GM21360 (cell line): ENCODE measurements at regions not wholly inside any gene's neighbourhood (a gene's known extent, or its start where the extent isn't known, plus 50 kb on each side); places are given as distances from the start of the nearest gene placed in this dataset.
"Not testable (repeated sequence)": the region's sequence is repeated elsewhere in the genome, so short reads cannot be mapped to it uniquely, and the experiment has no call there.

Experiments used
- ATAC-seq: cut with Tn5 transposase; IDR thresholded peaks from one replicate; pipeline ENCODE4 v1.9.1; 2021; ENCODE audit warnings: mild to moderate bottlenecking, moderate library complexity; ENCODE audit not compliant: unreplicated experiment

DNA sequence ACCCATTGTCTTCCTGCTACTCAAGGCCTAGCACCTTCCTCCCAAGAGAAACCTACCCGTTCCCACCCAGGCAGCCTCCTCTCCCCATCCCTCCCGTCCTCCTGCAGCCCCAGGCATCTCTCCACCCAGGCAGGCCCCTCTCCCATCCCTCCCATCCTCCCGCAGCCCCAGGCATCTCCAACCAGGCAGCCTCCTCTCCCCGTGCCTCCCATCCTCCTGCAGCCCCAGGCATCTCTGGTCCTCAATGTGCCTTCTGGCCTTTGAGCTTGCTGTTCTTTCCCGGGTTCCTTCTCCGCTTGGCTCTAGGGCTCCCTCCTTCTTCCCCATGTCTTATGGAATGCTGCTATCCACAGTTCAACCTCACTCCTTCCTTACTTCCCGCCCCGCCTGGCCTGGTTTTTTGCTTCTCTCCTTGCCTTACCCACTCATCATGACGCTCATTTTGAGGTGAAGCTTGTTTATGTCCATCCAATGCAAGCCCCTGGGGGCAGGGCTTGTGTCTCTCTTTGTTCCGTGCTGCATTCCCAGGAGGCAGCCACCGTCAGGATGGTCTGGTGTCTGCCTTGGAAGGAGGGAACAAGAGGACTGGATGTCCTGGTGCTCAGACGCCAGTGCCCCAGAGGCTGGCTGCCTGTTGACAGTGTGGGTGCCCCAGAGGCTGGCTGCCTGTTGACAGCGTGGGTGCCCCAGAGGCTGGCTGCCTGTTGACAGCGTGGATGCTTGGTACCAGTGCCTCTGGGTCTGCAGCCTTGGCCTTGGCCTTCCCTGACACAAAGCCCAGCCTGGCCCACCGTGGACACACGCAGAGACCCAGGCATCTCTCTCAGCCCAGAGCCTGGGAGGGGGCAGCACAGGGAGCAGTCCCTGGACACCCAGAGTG lies 815.7 kb downstream of the BRD1 start:
- no peak for ATAC-seq

DNA sequence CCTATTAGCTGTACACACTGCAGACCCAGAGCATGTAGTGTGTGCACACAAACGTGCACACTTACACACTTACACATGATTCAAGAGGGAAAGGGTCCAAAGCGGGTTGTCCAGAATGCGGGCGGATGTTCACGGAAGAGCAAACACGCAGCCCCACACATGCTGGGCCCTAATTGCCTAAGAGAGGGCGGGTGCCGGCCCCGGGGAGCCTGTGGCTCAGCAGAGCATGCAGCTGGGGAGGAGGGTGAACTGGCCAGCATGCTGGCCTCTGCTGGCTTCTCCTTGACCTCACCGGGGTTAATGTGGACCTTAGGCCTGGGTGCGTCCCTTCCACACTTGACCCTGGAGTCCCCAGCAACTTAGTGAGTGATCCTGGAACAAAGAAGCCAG lies 816.3 kb downstream of the BRD1 start:
- ATAC-seq, result no peak

DNA sequence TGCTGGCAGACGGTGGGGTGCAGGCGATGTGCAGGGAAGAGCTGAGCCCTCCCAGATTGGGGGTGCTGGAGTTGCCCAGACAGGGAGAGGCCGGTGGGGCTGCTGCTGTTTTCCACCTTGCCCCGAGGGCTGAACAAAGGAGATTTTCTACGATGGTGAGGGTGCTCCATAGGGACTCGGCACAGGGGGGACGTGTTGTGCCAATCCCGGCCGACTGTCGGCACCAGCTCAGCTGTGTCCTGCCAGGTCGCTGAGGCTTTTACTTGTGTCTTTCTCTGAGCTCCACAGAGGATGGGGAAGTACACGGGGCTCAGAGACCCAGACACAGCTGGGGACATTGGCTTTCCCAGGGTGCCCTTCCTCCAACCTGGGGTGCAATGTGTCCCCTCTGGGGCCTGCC lies 816.8 kb downstream of the BRD1 start:
- no peak for ATAC-seq

DNA sequence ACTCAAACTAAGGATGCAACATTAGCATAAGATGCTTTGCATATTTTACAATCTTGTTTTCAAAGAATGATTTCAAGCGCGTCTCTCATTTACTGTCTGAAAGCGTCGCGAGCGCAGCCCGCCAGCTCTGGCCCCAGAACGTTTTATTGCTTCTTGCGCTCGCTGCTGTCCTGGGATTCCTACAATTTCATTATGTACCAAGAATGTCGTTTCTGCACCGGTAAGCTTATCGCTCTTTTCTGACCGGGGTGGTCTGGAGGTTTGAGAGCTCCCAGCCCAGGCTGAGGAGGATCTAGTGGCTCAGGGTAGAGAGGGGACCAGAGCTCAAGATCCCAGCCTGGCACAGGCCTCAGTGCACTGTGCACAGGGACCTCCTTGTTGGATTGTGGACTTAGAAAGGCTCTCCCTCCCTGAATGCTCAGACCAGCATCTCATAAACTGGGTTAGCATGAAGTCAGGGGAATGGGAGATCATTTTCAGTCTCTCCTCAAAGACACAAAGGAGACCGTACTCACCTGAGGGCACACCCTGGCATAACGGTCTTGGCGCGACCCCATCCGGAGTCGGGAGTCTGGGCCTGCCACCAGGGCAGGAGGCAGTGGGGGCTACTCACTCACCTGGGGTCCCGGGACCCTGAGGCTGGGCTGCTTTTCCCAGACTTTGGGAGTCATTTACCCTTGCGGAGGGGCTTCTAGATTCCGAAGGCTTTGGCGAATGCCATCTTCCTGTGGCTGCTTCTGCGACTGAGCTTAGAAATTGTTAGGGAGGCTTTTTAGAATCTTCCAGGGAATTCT lies 817.4 kb downstream of the BRD1 start:
- no peak for ATAC-seq

DNA sequence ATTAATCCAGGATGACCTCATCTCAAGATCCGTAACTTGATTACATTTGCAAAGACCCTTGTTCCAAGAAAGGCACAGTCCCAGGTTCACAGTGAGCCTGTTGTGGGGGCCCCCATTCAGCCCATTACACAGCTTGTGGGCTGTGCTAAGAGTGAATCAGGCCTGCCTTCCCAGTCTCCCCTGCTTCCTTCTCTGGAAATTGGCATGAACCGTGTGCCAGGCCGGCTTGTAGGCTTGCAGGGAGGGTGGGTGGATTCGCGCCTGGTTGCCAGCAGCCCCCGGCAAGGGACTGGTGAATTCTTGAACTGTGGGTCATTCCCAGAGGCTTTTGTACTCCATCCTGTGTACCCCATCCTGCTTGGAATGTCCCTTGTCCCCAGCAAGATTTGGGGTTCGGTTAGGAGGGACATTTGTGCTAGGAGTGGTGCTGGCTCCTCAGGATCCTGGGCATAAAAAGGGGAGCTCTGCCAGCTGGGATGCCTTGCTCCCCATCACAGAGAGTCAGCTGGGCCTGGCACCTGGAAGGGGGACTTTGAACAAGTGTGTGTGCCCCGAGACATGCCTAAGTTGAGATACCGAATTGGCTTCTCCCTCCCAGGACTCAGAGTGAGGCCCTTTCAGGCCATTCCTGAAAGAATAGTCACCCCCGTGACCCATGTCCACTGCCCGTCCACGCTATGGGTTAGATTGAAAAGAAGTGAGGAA lies 818.2 kb downstream of the BRD1 start:
- ATAC-seq, result no peak

DNA sequence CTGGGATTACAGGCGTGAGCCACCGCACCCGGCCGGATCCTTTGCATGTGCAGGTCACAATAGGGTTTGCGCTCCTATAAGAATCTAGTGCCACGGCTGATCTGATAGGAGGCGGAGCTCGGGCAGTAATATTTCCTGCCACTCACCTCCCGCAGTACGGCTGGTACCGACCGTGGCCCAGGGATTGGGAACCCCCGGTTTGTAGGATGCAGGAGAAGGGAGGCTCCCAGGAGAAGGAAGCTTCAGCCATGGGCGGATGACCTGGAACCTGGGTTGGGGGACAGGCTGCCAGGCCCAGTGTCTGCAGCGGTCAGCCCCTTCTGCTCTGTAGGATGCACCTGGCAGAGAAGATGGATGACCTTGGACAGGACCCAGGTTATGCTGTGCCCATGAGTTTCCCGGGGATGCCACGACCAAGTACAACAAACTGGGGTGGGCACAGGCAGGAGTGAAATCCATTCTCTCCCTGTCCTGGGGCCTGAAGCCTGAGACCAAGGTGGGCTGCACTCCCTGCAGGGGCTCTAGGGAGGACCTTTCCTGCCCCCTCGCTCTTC lies 818.9 kb downstream of the BRD1 start:
- ATAC-seq, result no peak

DNA sequence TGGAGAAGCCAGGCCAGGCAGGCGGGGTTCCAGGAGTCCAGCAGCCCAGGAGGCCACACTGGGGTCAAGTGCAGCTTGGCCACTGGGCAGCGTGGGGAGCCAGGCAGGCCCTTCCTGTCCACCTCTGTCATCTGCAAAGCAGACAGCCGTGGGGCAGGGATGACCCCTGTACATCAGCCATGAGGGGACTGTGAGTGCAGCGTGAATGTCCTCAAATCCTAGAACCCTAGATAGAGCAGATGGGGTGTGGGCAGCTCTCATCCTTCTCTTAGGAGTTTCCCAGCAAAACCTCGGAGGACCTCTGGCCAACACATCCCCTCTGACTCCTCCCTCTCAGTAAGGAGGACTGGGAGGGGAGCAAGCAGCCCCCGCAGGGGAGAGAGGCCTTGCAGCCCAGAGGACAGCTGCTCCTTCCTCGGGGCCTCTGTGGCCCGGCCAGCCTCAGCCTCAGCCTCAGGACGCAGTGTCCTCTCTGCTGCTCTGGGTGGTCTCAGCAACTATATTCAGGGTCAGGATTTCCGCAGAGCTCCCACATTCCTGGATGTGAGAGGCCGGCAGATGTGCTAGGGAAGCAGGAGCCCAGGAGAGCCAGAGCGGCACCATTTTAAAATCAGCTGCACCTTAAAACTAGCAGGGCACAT lies 820.5 kb downstream of the BRD1 start:
- no peak for ATAC-seq

DNA sequence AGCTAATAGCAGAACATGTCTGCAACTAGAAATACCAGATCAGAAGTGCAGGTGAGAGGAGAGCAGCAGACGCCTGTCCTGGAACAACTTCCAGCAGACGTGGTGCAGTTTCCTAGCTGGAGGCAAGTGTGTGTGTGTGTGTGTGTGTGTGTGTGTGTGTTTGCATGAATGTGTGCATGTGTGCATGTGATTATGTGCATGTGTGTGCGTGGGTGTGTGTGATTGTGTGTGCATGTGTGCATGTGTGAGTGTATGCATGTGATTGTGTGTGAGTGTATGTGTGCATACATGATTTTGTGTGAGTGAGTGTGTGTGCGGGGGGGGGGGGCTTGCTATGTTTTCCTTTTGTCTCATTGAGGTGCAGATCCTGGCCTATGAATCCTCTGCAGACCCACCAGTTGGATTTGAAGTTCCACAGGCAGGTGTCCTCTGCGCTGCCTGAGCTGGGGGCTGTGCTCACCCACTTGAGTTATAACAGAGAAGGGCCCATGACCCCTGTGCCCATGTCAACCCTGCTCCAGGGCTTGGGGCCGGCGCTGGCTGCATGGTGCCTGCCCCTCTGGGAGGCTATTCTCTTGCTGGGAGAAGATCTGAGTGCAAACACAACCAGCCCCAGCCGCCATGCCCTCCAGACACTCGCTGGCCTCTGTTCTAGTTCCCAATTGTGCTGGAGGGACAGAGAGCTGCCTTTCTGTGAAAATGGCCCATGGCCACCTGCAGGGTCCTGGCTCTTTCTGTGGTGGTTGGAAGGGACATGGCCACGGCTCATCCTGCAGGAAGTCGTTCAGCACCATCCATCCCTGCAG lies 821.3 kb downstream of the BRD1 start:
- no peak for ATAC-seq

DNA sequence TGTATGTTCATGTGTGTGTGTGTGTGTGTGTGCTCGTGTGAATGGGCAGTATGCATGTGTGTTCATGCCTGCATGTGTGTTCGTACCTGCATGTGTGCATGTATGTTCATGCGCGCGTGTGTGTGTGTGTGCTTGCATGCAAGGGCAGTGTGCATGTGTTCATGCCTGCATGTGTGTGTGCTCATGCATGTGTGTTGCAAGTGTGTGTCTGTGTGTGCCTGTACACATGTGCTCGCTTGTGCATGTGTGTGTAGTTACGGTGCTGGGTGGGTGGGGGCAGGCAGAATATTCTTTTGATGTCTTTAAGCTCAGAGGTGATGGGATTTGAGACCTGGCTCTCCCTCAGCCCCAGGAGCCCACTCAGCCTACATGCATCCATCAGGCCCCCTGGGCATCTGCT lies 822.1 kb downstream of the BRD1 start:
- no peak for ATAC-seq

DNA sequence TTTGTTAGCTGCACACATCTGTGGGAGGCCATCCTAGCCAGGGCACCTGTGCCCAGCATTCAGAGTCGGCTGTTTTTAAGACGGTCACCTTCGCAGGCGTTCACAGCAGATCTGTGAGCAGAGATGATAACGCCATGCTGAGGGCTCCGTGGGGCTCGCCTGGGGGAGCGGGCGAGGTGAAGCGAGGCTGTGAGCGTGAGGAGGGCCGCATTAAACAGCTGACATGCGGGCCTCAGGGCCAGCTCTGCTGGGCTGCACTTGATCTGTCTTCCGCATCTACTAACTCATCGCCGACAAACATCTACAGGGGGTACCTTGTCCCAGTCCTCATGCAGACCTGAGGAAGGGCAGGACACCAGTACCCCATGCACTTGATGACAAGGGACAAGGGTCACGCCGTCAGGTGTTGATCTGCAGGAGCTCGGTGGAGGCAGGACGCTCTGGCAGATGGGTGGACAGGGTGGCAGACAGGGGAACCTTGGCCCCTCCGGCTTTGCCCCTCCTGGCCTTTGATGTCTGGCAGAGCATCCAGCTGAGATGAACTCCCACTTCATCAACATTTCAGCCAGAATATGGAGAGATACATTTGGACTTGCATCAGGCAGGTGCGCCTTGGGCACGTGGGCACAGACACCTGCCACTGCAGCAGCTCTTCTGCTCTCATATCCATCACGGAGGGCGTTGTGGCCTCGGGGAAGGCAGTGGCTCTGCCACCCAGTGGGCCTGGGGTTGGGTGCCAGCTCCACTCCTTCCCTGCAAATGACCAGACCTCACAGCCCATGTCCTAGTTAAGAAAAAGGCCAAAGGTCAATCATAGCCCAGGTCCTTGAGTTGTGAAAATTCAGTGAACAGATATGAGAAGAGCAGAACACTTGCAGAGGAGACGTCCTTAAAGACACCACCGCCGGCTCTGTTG lies 822.9 kb downstream of the BRD1 start:
- ATAC-seq, result no peak

DNA sequence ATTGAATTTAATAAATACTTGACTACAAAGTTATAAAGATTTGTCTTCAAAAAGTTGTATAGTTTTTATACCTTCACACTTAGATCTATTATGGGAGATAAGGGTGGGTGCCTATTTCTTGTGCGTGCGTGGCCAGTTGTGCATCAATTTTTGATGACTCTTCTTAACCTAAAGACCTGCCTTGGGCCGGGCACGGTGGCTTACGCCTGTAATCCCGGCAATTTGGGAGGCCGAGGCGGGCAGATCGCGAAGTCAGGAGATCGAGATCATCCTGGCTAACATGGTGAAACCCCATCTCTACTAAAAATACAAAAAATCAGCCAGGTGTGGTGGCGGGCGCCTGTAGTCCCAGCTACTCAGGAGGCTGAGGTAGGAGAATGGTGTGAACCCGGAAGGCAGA lies 830.1 kb downstream of the BRD1 start:
- ATAC-seq, result not testable (repeated sequence)

DNA sequence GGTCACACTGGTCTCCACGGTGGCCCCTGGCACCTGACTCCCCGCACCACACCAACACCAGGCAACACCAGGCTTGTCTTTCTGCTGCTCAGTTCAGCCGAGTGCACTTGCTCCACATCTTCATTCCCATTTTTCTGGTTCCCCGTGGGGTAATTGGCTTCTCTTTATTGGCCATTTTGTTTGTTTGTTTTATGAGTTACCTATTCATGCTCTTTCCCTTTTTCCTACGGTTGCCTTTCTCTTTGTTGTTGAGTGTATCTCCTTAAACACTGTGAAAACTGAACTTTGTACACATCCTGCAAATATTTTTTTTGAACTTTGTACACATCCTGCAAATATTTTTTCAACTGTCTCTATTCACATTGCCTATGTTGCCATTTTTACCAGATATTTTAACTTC lies 834.0 kb downstream of the BRD1 start:
- ATAC-seq, result no peak

DNA sequence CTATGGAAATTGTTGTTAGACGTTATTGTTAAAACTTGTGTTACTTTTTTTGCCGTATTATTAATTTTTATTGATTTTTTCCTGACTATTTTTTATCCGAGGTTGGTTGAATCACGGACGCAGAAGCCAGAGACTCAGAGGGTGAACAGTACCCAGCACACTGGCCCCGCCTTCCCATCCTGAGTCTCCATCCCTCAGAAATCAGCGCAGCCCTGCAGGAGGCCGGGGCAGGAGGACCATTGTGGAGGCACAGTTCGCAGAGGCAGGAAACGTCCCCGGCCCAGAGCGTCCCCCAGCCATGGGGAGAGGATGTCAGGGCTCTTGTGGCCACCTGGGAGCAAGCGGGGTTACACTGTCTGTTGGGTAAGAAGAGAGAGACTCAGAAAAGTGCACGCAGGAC lies 843.0 kb downstream of the BRD1 start:
- no peak for ATAC-seq

DNA sequence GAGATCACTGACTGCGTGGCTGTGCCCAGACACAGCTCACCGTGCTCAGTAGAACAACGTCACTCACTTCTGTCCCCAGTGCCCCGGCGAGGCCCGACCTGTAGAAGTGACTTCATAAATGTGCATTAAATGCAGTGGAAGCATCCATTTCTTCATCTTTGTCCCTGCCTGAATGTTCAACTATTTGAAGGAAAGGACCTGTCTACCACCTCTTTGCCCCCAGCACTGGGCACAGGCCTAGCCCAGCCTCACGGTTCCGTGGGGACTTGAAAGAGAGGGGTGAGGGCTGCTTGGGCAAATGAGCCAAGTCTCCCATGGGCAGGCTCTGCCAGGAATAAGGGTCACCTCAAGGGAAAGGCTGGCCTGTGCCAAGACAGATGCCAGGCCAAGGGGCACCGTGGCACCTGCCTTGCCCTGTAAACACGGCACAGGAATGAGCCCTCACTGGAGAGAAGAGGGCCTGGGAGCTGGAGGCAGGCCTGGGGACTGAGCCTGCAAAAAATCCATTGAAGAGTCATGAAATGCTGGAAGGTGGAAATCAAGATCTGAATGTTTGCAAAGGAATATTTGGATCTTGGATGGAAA lies 845.3 kb downstream of the BRD1 start:
- ATAC-seq, result no peak

DNA sequence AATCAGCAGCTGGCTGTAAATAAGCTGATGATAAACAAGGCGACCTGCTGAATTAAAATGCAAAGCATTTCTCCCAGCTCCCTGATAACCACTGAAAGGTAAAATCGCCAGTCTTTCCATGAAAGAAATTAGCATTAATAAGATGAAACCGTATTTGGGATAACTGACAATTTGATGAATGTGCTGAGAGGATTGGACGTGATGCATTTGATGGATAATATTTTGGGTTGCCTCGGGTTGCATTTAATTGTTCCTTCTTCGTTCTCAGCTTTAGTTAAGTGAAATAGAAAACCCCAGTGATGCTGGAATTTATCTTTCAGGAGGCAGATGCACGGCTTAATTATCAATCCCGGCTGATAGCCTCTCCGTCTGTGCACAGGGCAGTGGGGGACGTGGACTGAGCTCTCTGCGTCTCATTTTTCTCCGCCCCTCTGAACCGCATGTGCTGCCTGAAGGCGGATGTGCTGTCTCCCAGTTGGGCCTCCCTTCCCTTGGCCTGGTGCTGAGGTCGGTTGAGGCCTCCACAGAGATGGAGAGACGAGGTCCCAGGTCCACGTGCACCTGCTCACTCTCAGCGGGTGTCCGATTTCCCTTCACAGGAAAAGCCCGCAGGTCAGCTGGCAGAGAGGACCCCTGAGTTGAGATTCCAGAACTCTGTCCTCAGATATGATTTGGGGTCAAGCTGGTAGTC lies 846.2 kb downstream of the BRD1 start:
- ATAC-seq, result no peak

DNA sequence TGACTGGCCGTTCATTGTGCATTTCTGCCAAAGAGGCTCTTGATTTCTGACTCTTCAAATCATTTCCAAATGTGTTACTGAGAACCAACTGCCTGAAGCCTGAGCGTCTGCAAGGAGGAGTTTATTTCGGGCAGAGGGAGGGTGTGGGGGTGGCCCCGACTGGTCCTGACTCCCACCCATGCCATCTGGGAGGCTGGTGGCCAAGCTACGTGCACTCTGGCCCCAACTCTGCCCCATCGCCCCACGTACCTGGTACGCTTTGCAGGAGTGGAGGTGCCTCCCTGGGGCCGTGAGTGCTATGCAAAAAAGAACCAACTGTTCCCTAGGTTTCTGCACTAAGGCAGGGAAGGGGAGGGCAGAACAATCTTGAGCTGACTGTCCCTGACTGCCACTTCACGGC lies 846.8 kb downstream of the BRD1 start:
- no peak for ATAC-seq

DNA sequence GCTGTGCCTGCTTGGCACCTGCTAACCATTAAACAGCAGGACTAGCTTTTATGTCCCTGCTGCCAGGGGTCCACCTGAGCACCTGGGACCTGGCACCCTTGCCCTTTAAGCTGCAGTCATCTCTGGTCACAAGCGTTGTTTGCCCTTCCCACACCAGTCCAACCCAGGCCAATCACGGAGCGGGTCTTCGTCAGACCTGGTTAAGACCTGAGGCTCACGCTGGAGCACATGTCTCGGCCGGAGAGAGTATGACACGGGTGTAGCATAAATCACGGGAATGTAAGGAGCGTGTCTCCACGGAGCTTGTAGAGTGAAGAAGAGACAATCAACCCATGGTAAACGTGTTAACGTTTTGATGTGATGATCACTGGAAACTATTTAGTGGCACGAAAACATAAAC lies 847.3 kb downstream of the BRD1 start:
- ATAC-seq, result no peak

DNA sequence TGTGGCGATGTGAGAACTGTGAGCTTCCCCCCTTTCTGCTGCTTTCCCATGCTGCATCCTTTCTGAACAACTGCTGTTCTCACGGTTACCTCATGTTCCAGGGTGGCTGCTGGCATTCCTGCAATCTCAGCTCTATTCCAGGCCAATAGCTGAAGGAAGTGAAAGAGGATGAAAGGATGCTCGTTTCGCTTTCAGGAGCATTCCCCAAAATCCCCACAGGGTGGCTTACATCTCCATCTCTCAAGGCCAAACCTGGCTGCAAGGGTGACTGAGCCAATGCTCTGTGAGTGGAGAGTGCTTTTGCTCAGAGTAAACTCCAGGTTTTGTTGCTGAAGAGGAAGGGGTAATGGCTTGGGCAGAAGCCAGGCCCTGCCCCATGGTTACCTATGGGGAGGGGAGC lies 848.2 kb downstream of the BRD1 start:
- no peak for ATAC-seq
